GM19455 (cell line): ENCODE measurements at regions not wholly inside any gene's neighbourhood (a gene's known extent, or its start where the extent isn't known, plus 50 kb on each side); places are given as distances from the start of the nearest gene placed in this dataset.
"Not testable (repeated sequence)": the region's sequence is repeated elsewhere in the genome, so short reads cannot be mapped to it uniquely, and the experiment has no call there.

Experiments used
- ATAC-seq: cut with Tn5 transposase; IDR thresholded peaks from one replicate; pipeline ENCODE4 v1.9.1; 2021; ENCODE audit not compliant: unreplicated experiment

- ATAC-seq: no peak
Observed at GRCh38 chr6:58073263-58073662, 755.8 kb downstream of the PRIM2 start.

- ATAC-seq: not testable (repeated sequence)
Observed at GRCh38 chr6:58090067-58090466, 772.6 kb downstream of the PRIM2 start.

GRCh38 chr6:58097251-58097650 lies 779.8 kb downstream of the PRIM2 start:
- not testable (repeated sequence) for ATAC-seq

- no peak for ATAC-seq
Observed at GRCh38 chr6:58113960-58114359, 796.5 kb downstream of the PRIM2 start.

- not testable (repeated sequence) for ATAC-seq
Observed at GRCh38 chr6:58117162-58117561, 799.7 kb downstream of the PRIM2 start.

- not testable (repeated sequence) for ATAC-seq
Observed at GRCh38 chr6:58121616-58122015, 804.2 kb downstream of the PRIM2 start.

- ATAC-seq: not testable (repeated sequence)
Observed at GRCh38 chr6:58123770-58124169, 806.3 kb downstream of the PRIM2 start.

GRCh38 chr6:58128549-58128948 lies 811.1 kb downstream of the PRIM2 start:
- not testable (repeated sequence) for ATAC-seq

- not testable (repeated sequence) for ATAC-seq
Observed at GRCh38 chr6:58129098-58129497, 811.7 kb downstream of the PRIM2 start.

- not testable (repeated sequence) for ATAC-seq
Observed at GRCh38 chr6:58139746-58140145, 822.3 kb downstream of the PRIM2 start.

- not testable (repeated sequence) for ATAC-seq
Observed at GRCh38 chr6:58171025-58171424, 853.6 kb downstream of the PRIM2 start.

GRCh38 chr6:58181557-58182065 lies 864.2 kb downstream of the PRIM2 start:
- ATAC-seq: not testable (repeated sequence)

GRCh38 chr6:58185300-58185699 lies 867.9 kb downstream of the PRIM2 start:
- not testable (repeated sequence) for ATAC-seq

- ATAC-seq: not testable (repeated sequence)
Observed at GRCh38 chr6:58193209-58193608, 875.8 kb downstream of the PRIM2 start.

- no peak for ATAC-seq
Observed at GRCh38 chr6:58198301-58198700, 880.9 kb downstream of the PRIM2 start.

GRCh38 chr6:58237124-58237523 lies 919.7 kb downstream of the PRIM2 start:
- not testable (repeated sequence) for ATAC-seq

GRCh38 chr6:58238421-58238820 lies 921.0 kb downstream of the PRIM2 start:
- ATAC-seq: not testable (repeated sequence)

GRCh38 chr6:58257625-58258024 lies 940.2 kb downstream of the PRIM2 start:
- not testable (repeated sequence) for ATAC-seq

GRCh38 chr6:58290177-58290576 lies 972.7 kb downstream of the PRIM2 start:
- no peak for ATAC-seq

- ATAC-seq: not testable (repeated sequence)
Observed at GRCh38 chr6:58291319-58291718, 973.9 kb downstream of the PRIM2 start.

GRCh38 chr6:58307901-58308300 lies 990.5 kb downstream of the PRIM2 start:
- not testable (repeated sequence) for ATAC-seq

- not testable (repeated sequence) for ATAC-seq
Observed at GRCh38 chr6:58332108-58332507, 1014.7 kb downstream of the PRIM2 start.

GRCh38 chr6:58342287-58342686 lies 1024.9 kb downstream of the PRIM2 start:
- not testable (repeated sequence) for ATAC-seq
